Heart left ventricle (tissue), 16 donors: ENCODE measurements at regions not wholly inside any gene's neighbourhood (a gene's known extent, or its start where the extent isn't known, plus 50 kb on each side); places are given as distances from the start of the nearest gene placed in this dataset.

ENCODE experiments used
- ATAC-seq, 4 donors: fragments of 200-7000 bp; cut with Tn5 transposase; one replicate each; pipeline ENCODE4 v1.9.1; 2020 to 2022; ENCODE audit warnings: moderate library complexity in 4 of 4, mild to moderate bottlenecking in 3 of 4, moderate number of reproducible peaks in 1 of 4
- DNase-seq, 5 donors: peaks; one replicate each; pipeline ENCODE4 v3.0.0-alpha.2; 2020
- H3K27ac ChIP-seq, 12 donors: fragments of 200-600 bp; sonication (generic) in 4 of 12; one replicate each; pipeline versions ENCODE4 v1.5.0 to v1.8.0; 2016 to 2022; ENCODE audit warnings: mild to moderate bottlenecking in 2 of 12
- H3K27me3 ChIP-seq, 9 donors: fragments of 200-600 bp; sonication (generic) in 2 of 9; one replicate each; pipeline versions ENCODE4 v1.5.1 to v1.8.0; 2016 to 2022; ENCODE audit warnings: mild to moderate bottlenecking in 3 of 9
- H3K36me3 ChIP-seq, 9 donors: fragments of 200-600 bp; sonication (generic) in 2 of 9; one replicate each; pipeline versions ENCODE4 v1.5.0 to v1.8.0; 2018 to 2022; ENCODE audit warnings: mild to moderate bottlenecking in 2 of 9
- H3K4me1 ChIP-seq, 12 donors: fragments of 200-600 bp; sonication (generic) in 4 of 12; one replicate each; pipeline versions ENCODE4 v1.5.0 to v1.8.0; 2016 to 2022; ENCODE audit warnings: mild to moderate bottlenecking in 3 of 12
- H3K4me3 ChIP-seq, 12 donors: fragments of 200-600 bp; sonication (generic) in 4 of 12; one replicate each; pipeline versions ENCODE4 v1.5.0 to v1.8.0; 2017 to 2022; ENCODE audit warnings: mild to moderate bottlenecking in 9 of 12, moderate library complexity in 4 of 12
- H3K9me3 ChIP-seq, 12 donors: fragments of 200-600 bp; sonication (generic) in 4 of 12; one replicate each; pipeline versions ENCODE4 v1.5.0 to v1.8.0; 2016 to 2022; ENCODE audit warnings: mild to moderate bottlenecking in 1 of 12
- POLR2A ChIP-seq, 2 donors: fragments of 450-650 bp; IDR thresholded peaks; one replicate each; pipeline ENCODE4 v1.6.1; 2017; ENCODE audit warnings: antibody characterized with exemption in 2 of 2, mild to moderate bottlenecking in 2 of 2, moderate library complexity in 2 of 2
- WGBS, 4 donors: extraction: QIAGEN DNeasy Blood & Tissue Kit in 2 of 4; methylation state at CpG; one replicate each; pipeline versions ENCODE4 v1.1.5 to v1.1.7; 2013 to 2018; 5-methylcytosine and 5-hydroxymethylcytosine counted together
- intact Hi-C, 10 donors: fragments of 100-400 bp; cut with DNase I; formaldehyde crosslinking; loops; one replicate each; pipeline versions ENCODE4 v1.11.1 to v1.14.2; 2022
- TF ChIP-seq, protein P1 (sequence below), 12 donors: fragments of 200-600 bp; sonication (generic) in 4 of 12; IDR thresholded peaks; one replicate each; pipeline versions ENCODE4 v1.5.0 to v1.8.0; 2018 to 2022; ENCODE audit warnings: antibody characterized with exemption in 12 of 12, mild to moderate bottlenecking in 5 of 12
- donor health status: ischemic (EF 13 %, LVEDD 7.1; RV severe dilation, severe dysfunction).
- donor health status: healthy with polysubstance abuse.
- donor health status: DM: no; HTN: yes; CAD: no.
- donor health status: DM: no; HTN: no; CAD: no.
- donor health status: ischemic (EF 25% LVEDD 6.9; RV normal size, moderate dysfunction).
- donor health status: ischemic (EF 25% LVEDD 5.7; RV mildly dilated, moderate dysfunction).
- donor health status: healthy.
- donor health status: DM: yes; HTN: yes; CAD: no.
- donor health status: ischemic (EF 35%, LVEDD 5.7; RV mildly dilated, moderate dysfunction).
- donor health status: nonischemic (EF 11% LVEDD 7.7; RV severe dilation, severe dysfunction).
- donor health status: DM: yes; HTN: yes; CAD: no.
- donor health status: PGD.
- donor health status: ischemic (EF 29% LVEDD 5.4; RV normal size, mild dysfunction).
- donor health status: nonischemic (EF 23%, LVEDD 6.1; RV moderate dilation, normal function).

GRCh38 chr13:104034891-104035290, 968.7 kb upstream of the SLC10A2 start:
- Histone ChIP-seq H3K27me3 (no peaks in the 10 kb centered on the region), H3K27ac (no peak overlapping the region), H3K4me1 (no peaks in the 10 kb centered on the region), H3K9me3 (peaks cover 0 to 3% (median 0%) of the 10 kb centered on the region in 12 donors), H3K4me3 (no peak overlapping the region), H3K36me3 (no peaks in the 10 kb centered on the region)
- 84 to 98% (median 90%) methylated on average over 2 of the region's 2 CpGs for WGBS, 4 donors
- no peak for TF ChIP-seq POLR2A (IDR thresholded peaks at IDR 0.05)
- TF ChIP-seq, protein P1, sequence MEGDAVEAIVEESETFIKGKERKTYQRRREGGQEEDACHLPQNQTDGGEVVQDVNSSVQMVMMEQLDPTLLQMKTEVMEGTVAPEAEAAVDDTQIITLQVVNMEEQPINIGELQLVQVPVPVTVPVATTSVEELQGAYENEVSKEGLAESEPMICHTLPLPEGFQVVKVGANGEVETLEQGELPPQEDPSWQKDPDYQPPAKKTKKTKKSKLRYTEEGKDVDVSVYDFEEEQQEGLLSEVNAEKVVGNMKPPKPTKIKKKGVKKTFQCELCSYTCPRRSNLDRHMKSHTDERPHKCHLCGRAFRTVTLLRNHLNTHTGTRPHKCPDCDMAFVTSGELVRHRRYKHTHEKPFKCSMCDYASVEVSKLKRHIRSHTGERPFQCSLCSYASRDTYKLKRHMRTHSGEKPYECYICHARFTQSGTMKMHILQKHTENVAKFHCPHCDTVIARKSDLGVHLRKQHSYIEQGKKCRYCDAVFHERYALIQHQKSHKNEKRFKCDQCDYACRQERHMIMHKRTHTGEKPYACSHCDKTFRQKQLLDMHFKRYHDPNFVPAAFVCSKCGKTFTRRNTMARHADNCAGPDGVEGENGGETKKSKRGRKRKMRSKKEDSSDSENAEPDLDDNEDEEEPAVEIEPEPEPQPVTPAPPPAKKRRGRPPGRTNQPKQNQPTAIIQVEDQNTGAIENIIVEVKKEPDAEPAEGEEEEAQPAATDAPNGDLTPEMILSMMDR (IDR thresholded peaks at IDR 0.05) = no peak
- ATAC-seq = no peak
- DNase-seq = no peak
- intact Hi-C loops = no loop called here

DNA sequence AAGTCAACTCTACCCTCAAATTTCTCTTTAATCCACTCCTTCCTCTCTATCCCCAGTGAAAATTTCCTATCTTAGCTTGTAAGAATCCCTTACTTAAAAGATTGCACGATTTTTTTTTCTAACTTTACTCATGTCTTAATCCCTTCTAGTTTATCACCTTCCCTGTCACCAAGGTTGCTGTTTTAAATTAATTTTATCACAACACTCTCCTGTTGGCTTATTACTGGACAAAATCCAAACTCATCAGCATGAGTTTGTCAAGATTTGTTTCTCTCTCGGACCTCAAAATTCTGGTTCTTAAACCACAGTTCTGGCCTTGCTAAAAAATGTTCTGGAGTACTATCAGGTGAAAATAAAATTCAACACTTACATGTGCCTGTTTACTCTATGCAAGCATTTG, 959.1 kb upstream of the SLC10A2 start:
- Histone ChIP-seq H3K27me3 (no peaks in the 10 kb centered on the region), H3K9me3 (no peaks in the 10 kb centered on the region), H3K36me3 (no peaks in the 10 kb centered on the region), H3K27ac (no peak overlapping the region), H3K4me3 (no peak overlapping the region), H3K4me1 (peaks cover 0 to 11% (median 1%) of the 10 kb centered on the region in 12 donors)
- WGBS, 4 donors = 23 to 35% (median 27%) methylated on average over 2 of the region's 2 CpGs
- no peak for TF ChIP-seq POLR2A (IDR thresholded peaks at IDR 0.05)
- TF ChIP-seq, protein P1 (IDR thresholded peaks at IDR 0.05) = no peak
- DNase-seq (no peak), ATAC-seq (no peak)
- intact Hi-C loops = no loop called here

DNA sequence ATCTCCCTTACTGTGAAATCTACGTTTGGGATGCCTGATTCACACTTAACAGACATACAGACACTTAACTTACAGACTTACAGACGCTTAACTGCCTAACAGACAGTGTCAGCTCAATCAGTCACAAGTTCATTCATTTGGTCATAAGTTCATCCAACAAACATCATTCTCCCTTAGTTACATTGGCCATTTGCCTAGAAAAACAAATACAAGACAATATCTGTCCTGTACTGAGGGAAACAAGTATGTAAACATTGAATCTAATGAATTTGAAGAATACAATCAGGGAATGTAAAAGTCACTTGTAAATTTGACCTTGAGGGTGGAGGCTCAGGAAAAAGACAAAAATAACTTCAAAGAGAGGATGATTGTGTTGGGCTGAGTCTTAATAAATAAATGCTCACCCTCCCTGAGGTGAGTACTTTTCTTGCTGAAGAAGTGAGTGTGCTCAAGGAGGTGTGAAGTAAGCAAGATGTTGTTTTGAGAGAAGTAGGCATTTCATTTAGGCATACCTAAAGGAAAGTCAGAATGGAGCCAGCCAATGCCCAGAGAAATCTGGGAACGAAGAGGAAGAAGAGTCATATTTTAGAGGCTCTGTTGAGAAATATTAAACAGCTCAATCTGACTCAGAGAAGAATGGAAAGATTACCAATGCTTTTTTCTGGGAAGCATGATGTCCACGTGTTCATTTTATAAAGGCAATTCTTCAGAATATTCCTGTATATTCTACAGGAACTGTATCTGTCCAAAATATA, 958.4 kb upstream of the SLC10A2 start:
- DNase-seq = no peak
- WGBS, 4 donors = 28 to 35% (median 32%) methylated on average over 4 of the region's 4 CpGs
- Histone ChIP-seq H3K4me3 (no peak overlapping the region), H3K27ac (no peak overlapping the region), H3K27me3 (no peaks in the 10 kb centered on the region), H3K4me1 (peaks cover 0 to 11% (median 1%) of the 10 kb centered on the region in 12 donors), H3K9me3 (no peaks in the 10 kb centered on the region), H3K36me3 (no peaks in the 10 kb centered on the region)
- no peak for TF ChIP-seq POLR2A (IDR thresholded peaks at IDR 0.05)
- TF ChIP-seq, protein P1 (IDR thresholded peaks at IDR 0.05) = no peak
- intact Hi-C loops = no loop called here
- ATAC-seq = peak in 3 of 4 donors; percentile 51 to 59 (median 57)

- peaks cover 0 to 11% (median 1%) of the 10 kb centered on the region in 12 donors for H3K4me1 ChIP-seq
- DNase-seq (no peak), ATAC-seq (no peak)
- H3K27ac ChIP-seq = no peak overlapping the region
- H3K4me3 ChIP-seq = no peak overlapping the region
- WGBS, 4 donors = 92 to 97% (median 95%) methylated on average over 4 of the region's 4 CpGs
- H3K9me3 ChIP-seq = no peaks in the 10 kb centered on the region
- no peak for TF ChIP-seq POLR2A (IDR thresholded peaks at IDR 0.05)
- TF ChIP-seq, protein P1 (IDR thresholded peaks at IDR 0.05) = no peak
- H3K36me3 ChIP-seq = no peaks in the 10 kb centered on the region
- H3K27me3 ChIP-seq = no peaks in the 10 kb centered on the region
- intact Hi-C loops = no loop called here
Observed at GRCh38 chr13:104021806-104022397, 955.7 kb upstream of the SLC10A2 start.
